ENCODE measurements at regions not wholly inside any gene's neighbourhood (a gene's known extent, or its start where the extent isn't known, plus 50 kb on each side); places are given as distances from the start of the nearest gene placed in this dataset.

GRCh38 chr3:152019508-152019907 lies 146.1 kb downstream of the SUCNR1 start:
- Histone ChIP-seq H3K4me3 (replicated peaks in 1 of 3; ENCODE audit: low read depth in 2 of 3, low read length in 3 of 3) (no peak overlapping the region), H3K4me2 (replicated peaks; ENCODE audit: extremely low read depth, low read length, poor library complexity, severe bottlenecking) (no peak overlapping the region), H3K9ac (ENCODE audit: insufficient read depth, low read length, poor library complexity, severe bottlenecking) (no peak overlapping the region), H2AFZ (ENCODE audit: insufficient read depth, low read depth, low read length, poor library complexity, severe bottlenecking) (no peak overlapping the region), H4K20me1 (ENCODE audit: insufficient read depth, low read length) (no peaks in the 10 kb centered on the region), H3K4me1 (ENCODE audit: control insufficient read depth in 1 of 2, insufficient read depth in 2 of 2, low read length in 2 of 2) (no peaks in the 10 kb centered on the region), H3K27me3 (ENCODE audit: control insufficient read depth in 2 of 2, insufficient read depth in 2 of 2, low read length in 2 of 2) (no peaks in the 10 kb centered on the region), H3K79me2 (ENCODE audit: insufficient read depth, low read length) (no peaks in the 10 kb centered on the region), H3K9me3 (replicated peaks in 1 of 2; ENCODE audit: control insufficient read depth in 1 of 2, insufficient read depth in 1 of 2, low read length in 2 of 2) (no peaks in the 10 kb centered on the region), H3K27ac (ENCODE audit: low read depth in 1 of 2, low read length in 2 of 2) (no peak overlapping the region), H3K36me3 (replicated peaks in 1 of 2; ENCODE audit: control insufficient read depth in 1 of 2, insufficient read depth in 2 of 2, low read length in 2 of 2) (no peaks in the 10 kb centered on the region)
- DNase-seq, result no peak
- H3K4me3 Mint-ChIP-seq, result no peak overlapping the region
- H3K27me3 Mint-ChIP-seq (ENCODE audit: low read depth in 3 of 3), result no peaks in the 10 kb centered on the region
- H3K27ac Mint-ChIP-seq, result no peak overlapping the region
- H3K9me3 Mint-ChIP-seq, result peaks cover 0 to 2% (median 0%) of the 10 kb centered on the region in 7 donors
- no peaks in the 10 kb centered on the region for H3K4me1 Mint-ChIP-seq
- H3K36me3 Mint-ChIP-seq, result no peaks in the 10 kb centered on the region
- intact Hi-C loops (cut with micrococcal nuclease), result no loop called here
- WGBS (ENCODE audit: insufficient coverage), result no CpG with 5 or more reads among the region's 2 CpGs
- no peak for TF ChIP-seq CTCF (IDR thresholded peaks at IDR 0.05)

- Histone ChIP-seq H3K4me2 (replicated peaks; ENCODE audit: extremely low read depth, low read length, poor library complexity, severe bottlenecking) (no peak overlapping the region), H3K36me3 (replicated peaks in 1 of 2; ENCODE audit: control insufficient read depth in 1 of 2, insufficient read depth in 2 of 2, low read length in 2 of 2) (no peaks in the 10 kb centered on the region), H3K79me2 (ENCODE audit: insufficient read depth, low read length) (no peaks in the 10 kb centered on the region), H3K4me1 (ENCODE audit: control insufficient read depth in 1 of 2, insufficient read depth in 2 of 2, low read length in 2 of 2) (no peaks in the 10 kb centered on the region), H3K9me3 (replicated peaks in 1 of 2; ENCODE audit: control insufficient read depth in 1 of 2, insufficient read depth in 1 of 2, low read length in 2 of 2) (no peaks in the 10 kb centered on the region), H3K4me3 (replicated peaks in 1 of 3; ENCODE audit: low read depth in 2 of 3, low read length in 3 of 3) (no peak overlapping the region), H3K27ac (ENCODE audit: low read depth in 1 of 2, low read length in 2 of 2) (no peak overlapping the region), H2AFZ (ENCODE audit: insufficient read depth, low read depth, low read length, poor library complexity, severe bottlenecking) (no peak overlapping the region), H3K9ac (ENCODE audit: insufficient read depth, low read length, poor library complexity, severe bottlenecking) (no peak overlapping the region), H4K20me1 (ENCODE audit: insufficient read depth, low read length) (no peaks in the 10 kb centered on the region), H3K27me3 (ENCODE audit: control insufficient read depth in 2 of 2, insufficient read depth in 2 of 2, low read length in 2 of 2) (no peaks in the 10 kb centered on the region)
- Mint-ChIP-seq H3K36me3 (no peaks in the 10 kb centered on the region), H3K27ac (no peak overlapping the region), H3K4me3 (no peak overlapping the region), H3K9me3 (peaks cover 0 to 2% (median 0%) of the 10 kb centered on the region in 7 donors), H3K27me3 (ENCODE audit: low read depth in 3 of 3) (no peaks in the 10 kb centered on the region), H3K4me1 (peaks cover 3% of the 10 kb centered on the region)
- 84% methylated on average over 4 of the region's 4 CpGs for WGBS (ENCODE audit: insufficient coverage)
- intact Hi-C loops (cut with micrococcal nuclease), result no loop called here
- TF ChIP-seq CTCF (IDR thresholded peaks at IDR 0.05), result no peak
- DNase-seq, result no peak
Measured at GRCh38 chr3:152021951-152022461, 148.6 kb downstream of the SUCNR1 start.

Measured in CD14-positive monocyte (primary cell).